Liver (tissue), 8 donors: ENCODE measurements at regions not wholly inside any gene's neighbourhood (a gene's known extent, or its start where the extent isn't known, plus 50 kb on each side); places are given as distances from the start of the nearest gene placed in this dataset.

ENCODE experiments used
- DNase-seq: peaks from one replicate; pipeline ENCODE4 v3.0.0-alpha.2; 2017; ENCODE audit warnings: low spot score
- H3K27ac ChIP-seq, 2 donors: one replicate each; pipeline ENCODE4 v1.7.0; 2013; ENCODE audit warnings: inconsistent platforms in 2 of 2, low read length in 2 of 2, control low read depth in 1 of 2, low read depth in 1 of 2, mild to moderate bottlenecking in 1 of 2
- H3K27me3 ChIP-seq, 4 donors: one replicate each; pipeline versions ENCODE4 v1.6.1 to v1.7.0; 2013; ENCODE audit warnings: low read length in 3 of 4, inconsistent platforms in 1 of 4, mild to moderate bottlenecking in 1 of 4, moderate library complexity in 1 of 4; ENCODE audit not compliant: control insufficient read depth in 4 of 4, insufficient read depth in 4 of 4
- H3K36me3 ChIP-seq, 4 donors: one replicate each; pipeline versions ENCODE4 v1.6.1 to v1.7.0; 2013; ENCODE audit warnings: low read length in 3 of 4, mild to moderate bottlenecking in 3 of 4, low read depth in 1 of 4, moderate library complexity in 1 of 4; ENCODE audit not compliant: control insufficient read depth in 4 of 4, insufficient read depth in 3 of 4
- H3K4me1 ChIP-seq, 4 donors: one replicate each; pipeline versions ENCODE4 v1.6.1 to v1.7.0; 2013; ENCODE audit warnings: low read length in 3 of 4, mild to moderate bottlenecking in 3 of 4, moderate library complexity in 1 of 4; ENCODE audit not compliant: control insufficient read depth in 4 of 4, insufficient read depth in 4 of 4
- H3K4me3 ChIP-seq, 3 donors: one replicate each; pipeline versions ENCODE4 v1.6.1 to v1.7.0; 2013; ENCODE audit warnings: low read length in 3 of 3, control low read depth in 1 of 3, low read depth in 1 of 3, mild to moderate bottlenecking in 1 of 3
- H3K9ac ChIP-seq, 2 donors: one replicate each; pipeline ENCODE4 v1.7.0; 2013; ENCODE audit warnings: low read length in 2 of 2, mild to moderate bottlenecking in 2 of 2, moderate library complexity in 2 of 2, control low read depth in 1 of 2, low read depth in 1 of 2
- H3K9me3 ChIP-seq, 4 donors: one replicate each; pipeline versions ENCODE4 v1.6.1 to v1.7.0; 2013; ENCODE audit warnings: low read length in 3 of 4; ENCODE audit not compliant: control insufficient read depth in 4 of 4
- ATF3 ChIP-seq: IDR thresholded peaks from 2 replicates; pipeline ENCODE4 v1.6.1; 2016; ENCODE audit warnings: antibody characterized with exemption
- CTCF ChIP-seq: fragments of 150-350 bp; IDR thresholded peaks from 2 replicates; pipeline ENCODE4 v1.5.1; 2017; ENCODE audit warnings: improper control_type of control experiment, low read depth, low read length; ENCODE audit not compliant: missing input control
- EGR1 ChIP-seq, 2 donors: IDR thresholded peaks; 2 replicates each; pipeline ENCODE4 v1.6.1; 2016 to 2018; ENCODE audit warnings: antibody characterized with exemption in 2 of 2, low read depth in 2 of 2
- FOXA1 ChIP-seq: IDR thresholded peaks from 2 replicates; pipeline ENCODE4 v1.6.1; 2016; ENCODE audit warnings: antibody characterized with exemption
- FOXA2 ChIP-seq: IDR thresholded peaks from 2 replicates; pipeline ENCODE4 v1.6.1; 2016; ENCODE audit warnings: antibody characterized with exemption
- GABPA ChIP-seq, 2 donors: IDR thresholded peaks in 1 of 2; conservative IDR thresholded peaks in 1 of 2; 2 replicates each; pipeline ENCODE4 v1.6.1; 2016; ENCODE audit warnings: antibody characterized with exemption in 2 of 2, mild to moderate bottlenecking in 1 of 2, moderate library complexity in 1 of 2
- HNF4A ChIP-seq, 2 donors: conservative IDR thresholded peaks; 2 replicates each; pipeline ENCODE4 v1.6.1; 2016; ENCODE audit warnings: antibody characterized with exemption in 2 of 2, mild to moderate bottlenecking in 2 of 2
- HNF4G ChIP-seq: IDR thresholded peaks from 2 replicates; pipeline ENCODE4 v1.6.1; 2016; ENCODE audit warnings: antibody characterized with exemption
- JUND ChIP-seq, 2 donors: IDR thresholded peaks; 2 replicates each; pipeline ENCODE4 v1.6.1; 2016; ENCODE audit warnings: antibody characterized with exemption in 2 of 2
- NR2F2 ChIP-seq: IDR thresholded peaks from 2 replicates; pipeline ENCODE4 v1.6.1; 2016; ENCODE audit warnings: antibody characterized with exemption
- RAD21 ChIP-seq, 2 donors: IDR thresholded peaks; 2 replicates each; pipeline ENCODE4 v1.6.1; 2016; ENCODE audit warnings: antibody characterized with exemption in 2 of 2, mild to moderate bottlenecking in 2 of 2
- REST ChIP-seq: IDR thresholded peaks from 2 replicates; pipeline ENCODE4 v1.6.1; 2016; ENCODE audit warnings: antibody characterized with exemption, mild to moderate bottlenecking
- RXRA ChIP-seq, 2 donors: IDR thresholded peaks; 2 replicates each; pipeline ENCODE4 v1.6.1; 2017 to 2018; ENCODE audit warnings: antibody characterized with exemption in 2 of 2, mild to moderate bottlenecking in 1 of 2
- SP1 ChIP-seq: IDR thresholded peaks from 2 replicates; pipeline ENCODE4 v1.6.1; 2018; ENCODE audit warnings: antibody characterized with exemption, mild to moderate bottlenecking
- TAF1 ChIP-seq: conservative IDR thresholded peaks from 2 replicates; pipeline ENCODE4 v1.6.1; 2016; ENCODE audit warnings: antibody characterized with exemption, mild to moderate bottlenecking
- YY1 ChIP-seq: IDR thresholded peaks from 2 replicates; pipeline ENCODE4 v1.6.1; 2016; ENCODE audit warnings: antibody characterized with exemption, mild to moderate bottlenecking
- ZBTB33 ChIP-seq: IDR thresholded peaks from 2 replicates; pipeline ENCODE4 v1.6.1; 2016; ENCODE audit warnings: antibody characterized with exemption
- WGBS: extraction: QIAGEN DNeasy Blood & Tissue Kit; methylation state at CpG from one replicate; pipeline ENCODE4 v1.1.7; 2013; 5-methylcytosine and 5-hydroxymethylcytosine counted together
- TF ChIP-seq, protein P1 (sequence below): IDR thresholded peaks from 2 replicates; pipeline ENCODE4 v1.6.1; 2016; ENCODE audit warnings: antibody characterized with exemption
- donor health status: healthy.
- donor health status: healthy.
- donor health status: healthy.
- donor health status: healthy.
- donor health status: healthy.

DNA sequence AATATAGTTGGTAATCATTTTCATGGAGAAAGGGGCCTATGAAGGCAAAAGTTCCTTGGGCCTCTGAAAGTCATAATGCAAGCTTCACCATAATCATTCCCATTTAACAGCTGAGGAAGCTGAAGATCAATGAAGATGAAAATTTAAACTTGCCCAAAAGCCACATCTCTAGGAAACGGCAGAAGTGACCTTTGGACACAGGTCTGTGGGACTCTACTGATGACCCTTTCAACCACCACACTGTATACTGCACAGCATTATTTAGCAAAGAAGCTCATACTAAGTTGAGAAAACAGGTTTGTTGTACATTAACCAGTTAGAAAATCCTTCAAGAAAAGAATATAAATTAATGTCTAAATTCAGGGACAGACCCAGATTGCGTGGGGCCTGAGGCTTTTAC lies 51.6 kb upstream of the ACTR3 start:
- DNase-seq = no peak
- TF ChIP-seq RAD21 (IDR thresholded peaks at IDR 0.05) (no peak), RXRA (IDR thresholded peaks at IDR 0.05) (no peak), REST (no peak), FOXA1 (no peak), HNF4A (conservative IDR thresholded peaks at IDR 0.05) (peak; percentile 9 to 53), JUND (IDR thresholded peaks at IDR 0.05) (no peak)
- H3K27me3 ChIP-seq = no peaks in the 10 kb centered on the region
- no peak overlapping the region for H3K27ac ChIP-seq
- H3K9ac ChIP-seq = no peak overlapping the region
- no peaks in the 10 kb centered on the region for H3K9me3 ChIP-seq
- H3K4me3 ChIP-seq = no peak overlapping the region
- H3K4me1 ChIP-seq = no peaks in the 10 kb centered on the region
- H3K36me3 ChIP-seq = no peaks in the 10 kb centered on the region
- WGBS = 75% methylated on average over 2 of the region's 2 CpGs

DNA sequence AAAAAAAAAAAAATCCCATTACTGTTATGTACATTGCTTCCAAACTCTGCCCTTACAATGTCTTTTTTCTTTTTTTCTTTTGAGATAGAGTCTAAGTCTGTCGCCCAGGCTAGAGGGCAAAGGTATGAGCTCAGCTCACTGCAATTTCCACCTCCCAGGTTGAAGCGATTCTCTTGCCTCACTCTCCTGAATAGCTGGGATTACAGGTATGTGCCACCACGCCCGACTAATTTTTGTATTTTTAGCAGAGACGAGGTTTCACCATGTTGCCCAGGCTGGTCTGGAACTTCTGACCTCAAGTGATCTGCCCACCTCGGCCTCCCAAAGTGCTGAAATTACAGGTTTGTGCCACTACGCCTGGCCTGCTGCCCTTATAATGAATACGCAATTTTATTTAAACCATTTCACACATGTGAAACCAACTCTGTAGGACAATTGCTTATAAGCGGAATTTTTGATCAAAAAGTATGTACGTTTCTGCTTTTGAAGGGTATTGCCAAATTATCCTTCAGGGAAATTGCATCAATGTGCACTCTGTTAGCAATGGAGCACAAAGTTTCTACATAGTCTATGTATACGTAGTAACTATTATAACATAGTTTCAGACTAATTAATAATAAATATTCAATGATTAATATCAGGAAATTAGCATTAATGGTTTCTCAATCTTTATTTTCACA lies 55.7 kb upstream of the ACTR3 start:
- 93% methylated on average over 11 of the region's 11 CpGs for WGBS
- Histone ChIP-seq H3K4me1 (no peaks in the 10 kb centered on the region), H3K9me3 (no peaks in the 10 kb centered on the region), H3K27ac (no peak overlapping the region), H3K27me3 (no peaks in the 10 kb centered on the region), H3K4me3 (no peak overlapping the region), H3K9ac (no peak overlapping the region), H3K36me3 (no peaks in the 10 kb centered on the region)
- DNase-seq = no peak
- TF ChIP-seq HNF4G (no peak), RAD21 (IDR thresholded peaks at IDR 0.05) (no peak), FOXA1 (no peak), ZBTB33 (no peak), YY1 (no peak), GABPA (IDR thresholded peaks at IDR 0.05 in 1 of 2, conservative IDR thresholded peaks at IDR 0.05 in 1 of 2) (no peak), HNF4A (conservative IDR thresholded peaks at IDR 0.05) (no peak), RXRA (IDR thresholded peaks at IDR 0.05) (no peak), EGR1 (IDR thresholded peaks at IDR 0.05; ENCODE audit: low read depth in 2 of 2) (no peak), JUND (IDR thresholded peaks at IDR 0.05) (no peak), TAF1 (no peak), SP1 (no peak), FOXA2 (no peak), ATF3 (no peak), CTCF (no peak), NR2F2 (no peak), REST (no peak)
- TF ChIP-seq, protein P1, sequence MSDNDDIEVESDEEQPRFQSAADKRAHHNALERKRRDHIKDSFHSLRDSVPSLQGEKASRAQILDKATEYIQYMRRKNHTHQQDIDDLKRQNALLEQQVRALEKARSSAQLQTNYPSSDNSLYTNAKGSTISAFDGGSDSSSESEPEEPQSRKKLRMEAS = no peak
